ENCODE measurements at regions not wholly inside any gene's neighbourhood (a gene's known extent, or its start where the extent isn't known, plus 50 kb on each side); places are given as distances from the start of the nearest gene placed in this dataset.

DNA sequence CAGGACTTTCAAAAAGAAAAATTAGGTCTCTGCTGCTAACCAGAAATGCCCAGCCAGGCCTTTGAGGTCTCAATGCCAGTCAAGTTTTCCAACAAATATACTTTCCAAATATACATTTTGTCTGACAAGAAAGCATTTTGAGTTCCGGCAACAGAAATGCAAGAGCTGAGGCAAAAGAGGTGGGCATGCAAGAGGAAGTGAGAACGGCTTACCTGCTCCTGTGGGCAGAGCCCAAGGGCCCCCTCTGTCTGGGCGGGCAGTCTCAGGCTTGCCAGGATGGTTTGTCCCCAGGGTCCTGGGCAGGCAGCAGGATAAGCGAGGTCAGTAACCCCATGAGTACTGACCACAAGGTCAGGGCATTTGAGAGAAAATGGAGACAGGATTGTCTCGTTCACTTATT is 136.1 kb upstream of the TOPAZ1 start:
- Histone ChIP-seq H3K27me3 (no peaks in the 10 kb centered on the region), H3K27ac (no peak overlapping the region), H3K4me1 (no peaks in the 10 kb centered on the region), H3K36me3 (no peaks in the 10 kb centered on the region), H3K9ac (no peak overlapping the region), H3K4me3 (no peak overlapping the region), H3K4me2 (no peak overlapping the region), H3K9me3 (replicated peaks in 1 of 11) (no peaks in the 10 kb centered on the region), H4K20me1 (no peaks in the 10 kb centered on the region)
- TF ChIP-seq Cebpa-rat (IDR thresholded peaks at IDR 0.05): no peak

DNA sequence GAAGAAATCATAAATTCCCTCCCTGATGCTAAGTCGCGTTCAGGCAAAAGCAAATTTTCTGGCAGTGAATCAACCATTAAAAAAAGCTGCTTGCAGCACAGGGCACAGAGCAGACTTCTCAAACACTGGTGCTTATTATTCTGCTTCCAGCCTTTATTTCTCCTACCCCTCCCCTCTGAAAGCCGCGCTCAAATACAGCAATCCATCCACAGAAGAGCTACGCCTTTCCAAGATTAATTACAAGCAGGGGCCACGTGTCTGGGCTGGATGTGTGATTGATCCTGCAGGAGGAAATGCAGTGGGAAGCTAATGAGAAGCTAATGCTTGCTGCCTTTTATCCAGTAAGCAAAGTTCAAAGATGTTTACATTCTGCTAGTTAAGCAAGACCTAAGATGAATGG is 134.9 kb upstream of the TOPAZ1 start:
- no peaks in the 10 kb centered on the region for H3K36me3 ChIP-seq
- H3K9me3 ChIP-seq (replicated peaks in 1 of 11): no peaks in the 10 kb centered on the region
- no peak overlapping the region for H3K27ac ChIP-seq
- H3K4me2 ChIP-seq: no peak overlapping the region
- no peak overlapping the region for H3K9ac ChIP-seq
- TF ChIP-seq Cebpa-rat (IDR thresholded peaks at IDR 0.05): no peak
- no peaks in the 10 kb centered on the region for H4K20me1 ChIP-seq
- H3K4me3 ChIP-seq: no peak overlapping the region
- H3K27me3 ChIP-seq: no peaks in the 10 kb centered on the region
- no peaks in the 10 kb centered on the region for H3K4me1 ChIP-seq

DNA sequence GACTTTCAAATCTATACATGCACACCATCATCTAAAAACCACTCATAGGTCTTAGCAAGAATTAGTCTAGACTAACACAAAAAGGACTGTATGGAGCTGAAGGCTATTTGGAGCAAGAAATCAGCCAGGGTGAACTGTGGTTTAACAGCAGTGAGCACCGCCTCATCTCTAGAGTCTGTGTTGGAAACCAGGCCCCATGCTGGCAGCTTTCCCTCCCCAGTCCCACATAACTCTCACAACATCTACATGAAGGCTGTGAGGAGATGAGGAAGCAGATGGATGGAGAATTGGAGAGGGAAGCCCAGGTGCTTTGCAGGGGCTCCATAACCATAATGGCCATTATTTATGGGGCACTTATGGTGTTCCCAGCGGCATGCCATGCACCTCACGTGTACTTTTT is 133.2 kb upstream of the TOPAZ1 start:
- TF ChIP-seq Cebpa-rat (IDR thresholded peaks at IDR 0.05): no peak
- H3K27ac ChIP-seq: no peak overlapping the region
- H3K27me3 ChIP-seq: no peaks in the 10 kb centered on the region
- H3K9ac ChIP-seq: no peak overlapping the region
- H3K4me2 ChIP-seq: no peak overlapping the region
- no peaks in the 10 kb centered on the region for H3K9me3 ChIP-seq (replicated peaks in 1 of 11)
- H3K4me1 ChIP-seq: no peaks in the 10 kb centered on the region
- no peaks in the 10 kb centered on the region for H4K20me1 ChIP-seq
- no peaks in the 10 kb centered on the region for H3K36me3 ChIP-seq
- no peak overlapping the region for H3K4me3 ChIP-seq

DNA sequence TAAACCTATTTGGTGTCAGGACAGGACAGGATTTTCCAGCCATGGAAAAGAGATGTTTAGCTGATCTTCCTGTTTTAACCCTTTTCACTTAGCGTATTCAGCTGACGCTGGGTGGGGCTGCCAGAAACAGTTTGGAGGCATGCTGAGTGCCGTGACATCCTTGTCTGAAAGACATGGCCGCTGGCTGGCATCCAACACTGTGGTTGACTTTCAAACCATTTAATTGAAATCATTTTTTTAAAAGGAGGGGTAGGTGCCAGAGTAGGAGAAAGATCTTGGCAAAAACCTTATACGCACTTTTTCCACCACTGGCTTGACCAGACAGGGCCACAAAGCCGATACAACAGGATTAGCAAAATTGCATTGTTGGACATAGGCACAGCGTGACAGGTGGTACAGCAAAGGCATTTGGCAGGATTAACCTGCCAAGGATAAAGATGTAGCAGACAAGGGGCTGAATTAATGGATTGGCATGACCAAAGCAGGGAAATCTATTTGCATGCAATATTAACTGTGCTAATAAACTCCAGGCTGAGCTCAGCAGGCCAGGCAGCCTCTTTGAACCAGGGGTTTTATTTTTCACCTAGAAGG is 131.8 kb upstream of the TOPAZ1 start:
- Histone ChIP-seq H3K9ac (no peak overlapping the region), H3K9me3 (replicated peaks in 1 of 11) (no peaks in the 10 kb centered on the region), H3K4me2 (no peak overlapping the region), H3K36me3 (no peaks in the 10 kb centered on the region), H3K4me1 (no peaks in the 10 kb centered on the region), H3K27ac (no peak overlapping the region), H4K20me1 (no peaks in the 10 kb centered on the region), H3K27me3 (no peaks in the 10 kb centered on the region), H3K4me3 (no peak overlapping the region)
- no peak for TF ChIP-seq Cebpa-rat (IDR thresholded peaks at IDR 0.05)

DNA sequence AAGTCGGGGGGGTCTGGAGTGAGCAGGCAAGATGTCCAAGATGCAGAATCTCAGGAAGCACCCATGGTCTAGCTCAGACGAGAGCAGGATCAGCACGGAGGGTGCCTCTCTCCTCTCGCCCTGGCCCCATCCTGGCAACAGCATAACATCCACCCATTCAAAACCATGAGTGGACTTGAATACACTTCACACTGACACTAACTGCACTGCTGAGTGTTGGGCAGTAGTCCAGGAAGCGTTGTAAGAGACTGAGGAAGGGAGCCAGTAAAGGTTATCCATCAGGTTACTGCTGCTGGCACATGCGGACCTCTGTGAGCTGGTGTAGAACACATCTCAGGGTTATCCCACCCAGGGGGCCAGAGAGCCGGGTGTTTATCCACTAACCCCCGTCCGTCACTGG is 131.0 kb upstream of the TOPAZ1 start:
- no peaks in the 10 kb centered on the region for H3K4me1 ChIP-seq
- no peaks in the 10 kb centered on the region for H3K9me3 ChIP-seq (replicated peaks in 1 of 11)
- TF ChIP-seq Cebpa-rat (IDR thresholded peaks at IDR 0.05): no peak
- no peak overlapping the region for H3K27ac ChIP-seq
- H3K27me3 ChIP-seq: no peaks in the 10 kb centered on the region
- no peaks in the 10 kb centered on the region for H3K36me3 ChIP-seq
- H3K4me3 ChIP-seq: no peak overlapping the region
- no peaks in the 10 kb centered on the region for H4K20me1 ChIP-seq
- no peak overlapping the region for H3K4me2 ChIP-seq
- no peak overlapping the region for H3K9ac ChIP-seq

DNA sequence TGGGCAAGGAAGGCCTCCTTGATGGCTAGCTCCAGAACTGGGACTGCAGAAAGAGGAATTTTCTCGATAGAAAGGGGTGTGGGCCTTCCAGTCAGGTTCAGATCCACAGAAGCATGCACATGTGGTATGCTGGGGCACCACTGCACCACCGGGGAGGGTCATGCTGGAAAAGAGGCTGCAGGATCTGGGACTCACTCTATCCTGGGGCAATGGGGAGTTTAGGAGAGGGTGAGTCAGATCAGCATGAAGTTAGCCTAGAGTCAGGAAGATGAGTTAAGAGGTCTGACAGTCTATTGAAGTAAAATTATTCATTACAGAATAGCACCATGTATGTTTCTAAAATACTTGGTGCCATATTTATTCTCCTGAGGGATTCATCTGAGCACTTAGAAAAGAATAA is 130.2 kb upstream of the TOPAZ1 start:
- Histone ChIP-seq H3K27me3 (no peaks in the 10 kb centered on the region), H3K4me2 (no peak overlapping the region), H4K20me1 (no peaks in the 10 kb centered on the region), H3K4me3 (no peak overlapping the region), H3K9ac (no peak overlapping the region), H3K27ac (no peak overlapping the region), H3K9me3 (replicated peaks in 1 of 11) (no peaks in the 10 kb centered on the region), H3K4me1 (no peaks in the 10 kb centered on the region), H3K36me3 (no peaks in the 10 kb centered on the region)
- TF ChIP-seq Cebpa-rat (IDR thresholded peaks at IDR 0.05): no peak

DNA sequence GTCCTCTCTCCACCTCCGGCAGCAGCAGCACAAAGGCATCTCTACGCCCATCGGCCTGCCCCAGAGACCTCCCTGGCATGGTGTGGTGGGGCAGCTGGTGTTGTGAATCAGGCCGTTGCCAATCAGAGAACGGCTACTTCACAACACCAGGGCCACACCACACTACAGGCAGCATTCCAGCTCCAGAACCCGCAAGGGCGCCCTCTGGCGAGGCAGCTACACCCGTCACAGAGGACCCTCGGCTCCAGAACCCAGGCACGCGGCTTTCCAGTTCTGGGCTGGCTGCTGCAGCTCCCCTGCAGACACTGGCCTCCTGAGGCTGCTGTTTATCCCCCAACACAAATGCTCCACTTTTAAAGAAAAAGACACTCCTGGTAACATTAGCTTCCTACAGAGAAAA is 127.5 kb upstream of the TOPAZ1 start:
- Histone ChIP-seq H3K27me3 (no peaks in the 10 kb centered on the region), H3K4me2 (no peak overlapping the region), H3K27ac (no peak overlapping the region)

DNA sequence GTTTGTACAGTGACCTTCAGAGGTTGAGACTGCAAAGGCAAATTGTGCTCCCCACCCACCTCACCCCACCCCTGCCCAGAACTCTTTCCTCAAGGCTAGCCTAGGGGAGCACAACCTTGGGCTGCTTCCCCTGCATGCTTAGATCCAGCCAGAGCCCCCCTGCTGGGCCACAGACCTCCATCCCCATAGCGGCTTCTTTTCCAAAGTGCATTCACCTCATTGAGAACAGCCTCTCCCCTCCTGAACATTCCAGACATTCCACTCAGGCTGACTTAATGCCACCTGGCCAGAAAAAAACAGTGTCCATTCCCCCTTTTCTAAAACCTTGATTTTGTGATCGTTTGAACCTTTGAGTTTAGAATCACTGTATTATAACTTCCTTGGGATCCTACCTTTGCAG is 124.4 kb upstream of the TOPAZ1 start:
- H3K4me1 ChIP-seq: no peaks in the 10 kb centered on the region
- H3K27ac ChIP-seq: no peak overlapping the region
- H3K4me3 ChIP-seq: no peak overlapping the region
- H3K4me2 ChIP-seq: no peak overlapping the region
- no peaks in the 10 kb centered on the region for H3K36me3 ChIP-seq
- no peak overlapping the region for H3K9ac ChIP-seq
- TF ChIP-seq Cebpa-rat (IDR thresholded peaks at IDR 0.05): no peak
- H3K9me3 ChIP-seq (replicated peaks in 1 of 11): no peaks in the 10 kb centered on the region
- no peaks in the 10 kb centered on the region for H4K20me1 ChIP-seq
- H3K27me3 ChIP-seq: no peaks in the 10 kb centered on the region

More for the DNA sequence above, 127.5 kb upstream of the TOPAZ1 start:
- Histone ChIP-seq H3K9me3 (replicated peaks in 1 of 11) (no peaks in the 10 kb centered on the region), H3K4me3 (no peak overlapping the region), H3K9ac (no peak overlapping the region), H3K36me3 (no peaks in the 10 kb centered on the region), H3K4me1 (no peaks in the 10 kb centered on the region), H4K20me1 (no peaks in the 10 kb centered on the region)
- TF ChIP-seq Cebpa-rat (IDR thresholded peaks at IDR 0.05): no peak

DNA sequence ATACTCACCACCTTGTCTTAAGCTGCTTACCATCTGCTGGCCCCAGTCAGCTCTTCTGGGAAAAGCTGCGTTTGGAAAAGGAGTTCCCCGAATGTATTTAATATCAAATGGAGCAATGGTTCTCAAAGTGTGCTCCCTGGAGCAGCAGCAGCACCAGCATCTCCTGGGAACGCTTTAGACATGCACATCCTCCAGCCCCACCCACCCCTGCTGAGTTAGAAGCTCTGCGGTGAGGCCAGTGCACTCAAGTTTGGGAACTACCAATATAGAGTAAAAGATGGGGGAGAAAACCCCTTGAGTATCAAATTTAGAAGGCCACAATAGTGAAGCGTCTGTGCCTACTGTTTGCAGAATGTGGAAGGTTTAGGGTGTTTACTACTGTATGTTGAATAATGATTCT is 124.0 kb upstream of the TOPAZ1 start:
- Histone ChIP-seq H3K36me3 (no peaks in the 10 kb centered on the region), H3K9ac (no peak overlapping the region), H3K4me2 (no peak overlapping the region), H3K9me3 (replicated peaks in 1 of 11) (no peaks in the 10 kb centered on the region), H3K27me3 (no peaks in the 10 kb centered on the region), H4K20me1 (no peaks in the 10 kb centered on the region), H3K27ac (no peak overlapping the region), H3K4me3 (no peak overlapping the region), H3K4me1 (no peaks in the 10 kb centered on the region)
- no peak for TF ChIP-seq Cebpa-rat (IDR thresholded peaks at IDR 0.05)

DNA sequence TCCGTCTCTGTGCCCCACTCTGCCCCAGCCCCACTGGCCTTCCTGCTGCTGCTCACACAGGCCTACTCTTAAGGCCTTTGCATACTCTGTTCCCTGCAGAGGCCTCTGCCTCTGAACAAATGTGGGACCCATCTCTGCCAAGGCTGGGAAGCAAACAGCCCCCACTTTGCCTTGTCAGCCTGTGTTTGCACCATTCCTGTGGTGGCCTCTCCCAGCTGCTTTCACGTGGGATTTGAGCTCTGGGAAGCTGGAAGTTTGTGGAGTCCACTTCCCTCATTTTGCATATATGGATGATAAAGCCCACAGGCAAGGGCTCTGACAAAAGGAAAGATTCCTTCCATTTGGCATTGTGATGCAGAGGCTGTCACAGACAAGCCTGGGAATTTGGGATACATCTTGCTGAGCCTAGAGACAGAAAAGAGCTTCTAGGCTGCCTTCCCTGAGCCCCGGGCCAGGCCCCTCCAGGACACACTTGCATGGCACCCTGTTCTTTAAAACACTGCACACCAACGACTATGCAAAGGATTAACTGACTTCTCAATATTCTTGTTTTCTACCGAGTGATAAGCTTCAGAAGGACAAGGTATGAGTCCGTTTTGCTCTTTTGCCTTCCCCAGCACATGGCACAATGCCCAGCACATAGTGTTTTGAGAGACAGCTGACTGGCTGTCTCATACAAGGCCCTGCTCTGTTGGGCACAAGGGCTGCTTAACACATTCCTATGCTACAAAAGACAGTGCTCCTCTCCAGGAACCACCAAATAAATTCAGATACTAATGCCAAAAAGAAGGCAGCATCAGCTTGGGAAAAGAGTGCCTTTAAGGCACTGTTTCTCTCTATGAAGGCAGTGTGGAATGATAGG is 120.7 kb upstream of the TOPAZ1 start:
- H3K27ac ChIP-seq: no peak overlapping the region
- H3K4me1 ChIP-seq: no peaks in the 10 kb centered on the region
- H3K9me3 ChIP-seq (replicated peaks in 1 of 11): no peaks in the 10 kb centered on the region
- no peak for TF ChIP-seq Cebpa-rat (IDR thresholded peaks at IDR 0.05)
- H3K36me3 ChIP-seq: no peaks in the 10 kb centered on the region
- no peak overlapping the region for H3K4me3 ChIP-seq
- no peaks in the 10 kb centered on the region for H3K27me3 ChIP-seq
- H3K9ac ChIP-seq: no peak overlapping the region
- no peaks in the 10 kb centered on the region for H4K20me1 ChIP-seq
- no peak overlapping the region for H3K4me2 ChIP-seq

Measured in BLaER1 treated with 17β-estradiol and CSF1 and Interleukin-3, amounts not matched to agents 10 nM and 100 nM (cell line).